ENCODE measurements at regions not wholly inside any gene's neighbourhood (a gene's known extent, or its start where the extent isn't known, plus 50 kb on each side); places are given as distances from the start of the nearest gene placed in this dataset.

DNA sequence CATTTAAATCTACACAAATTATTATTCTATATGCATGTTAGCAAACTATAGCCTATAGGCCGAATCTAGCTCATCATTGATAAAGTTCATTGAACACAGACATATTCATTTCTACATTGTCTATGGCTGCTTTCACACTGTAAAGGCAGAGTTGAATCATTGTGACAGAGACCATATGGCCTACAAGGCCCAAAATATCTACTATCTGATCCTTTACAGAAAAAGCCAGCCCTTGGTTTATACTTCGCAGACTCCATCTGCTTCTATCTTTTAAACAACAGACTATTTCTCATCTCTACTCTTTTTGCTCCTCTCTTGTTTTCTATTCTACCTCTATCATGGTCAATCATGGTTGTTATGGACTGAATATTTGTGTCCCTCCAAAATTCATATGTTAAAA lies 190.7 kb downstream of the EXOC5 start:
- TF ChIP-seq POLR2A (IDR thresholded peaks at IDR 0.05), result no peak
- TF ChIP-seq, protein P1, sequence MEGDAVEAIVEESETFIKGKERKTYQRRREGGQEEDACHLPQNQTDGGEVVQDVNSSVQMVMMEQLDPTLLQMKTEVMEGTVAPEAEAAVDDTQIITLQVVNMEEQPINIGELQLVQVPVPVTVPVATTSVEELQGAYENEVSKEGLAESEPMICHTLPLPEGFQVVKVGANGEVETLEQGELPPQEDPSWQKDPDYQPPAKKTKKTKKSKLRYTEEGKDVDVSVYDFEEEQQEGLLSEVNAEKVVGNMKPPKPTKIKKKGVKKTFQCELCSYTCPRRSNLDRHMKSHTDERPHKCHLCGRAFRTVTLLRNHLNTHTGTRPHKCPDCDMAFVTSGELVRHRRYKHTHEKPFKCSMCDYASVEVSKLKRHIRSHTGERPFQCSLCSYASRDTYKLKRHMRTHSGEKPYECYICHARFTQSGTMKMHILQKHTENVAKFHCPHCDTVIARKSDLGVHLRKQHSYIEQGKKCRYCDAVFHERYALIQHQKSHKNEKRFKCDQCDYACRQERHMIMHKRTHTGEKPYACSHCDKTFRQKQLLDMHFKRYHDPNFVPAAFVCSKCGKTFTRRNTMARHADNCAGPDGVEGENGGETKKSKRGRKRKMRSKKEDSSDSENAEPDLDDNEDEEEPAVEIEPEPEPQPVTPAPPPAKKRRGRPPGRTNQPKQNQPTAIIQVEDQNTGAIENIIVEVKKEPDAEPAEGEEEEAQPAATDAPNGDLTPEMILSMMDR (IDR thresholded peaks at IDR 0.05 in 4 of 5, conservative IDR thresholded peaks at IDR 0.05 in 1 of 5), result no peak

Data from gastrocnemius medialis (tissue), 4 donors.